PFSK-1 (cell line): ENCODE measurements at regions not wholly inside any gene's neighbourhood (a gene's known extent, or its start where the extent isn't known, plus 50 kb on each side); places are given as distances from the start of the nearest gene placed in this dataset.

Source experiments
- POLR2AphosphoS5 ChIP-seq: IDR thresholded peaks from 2 replicates; pipeline ENCODE4 v1.6.1; 2012; ENCODE audit warnings: low read depth, mild to moderate bottlenecking, control low read depth, low read length, moderate library complexity
- SIN3A ChIP-seq: IDR thresholded peaks from 2 replicates; pipeline ENCODE4 v1.6.1; 2012; ENCODE audit warnings: mild to moderate bottlenecking, low read length, moderate library complexity, borderline replicate concordance; ENCODE audit not compliant: insufficient read depth

DNA sequence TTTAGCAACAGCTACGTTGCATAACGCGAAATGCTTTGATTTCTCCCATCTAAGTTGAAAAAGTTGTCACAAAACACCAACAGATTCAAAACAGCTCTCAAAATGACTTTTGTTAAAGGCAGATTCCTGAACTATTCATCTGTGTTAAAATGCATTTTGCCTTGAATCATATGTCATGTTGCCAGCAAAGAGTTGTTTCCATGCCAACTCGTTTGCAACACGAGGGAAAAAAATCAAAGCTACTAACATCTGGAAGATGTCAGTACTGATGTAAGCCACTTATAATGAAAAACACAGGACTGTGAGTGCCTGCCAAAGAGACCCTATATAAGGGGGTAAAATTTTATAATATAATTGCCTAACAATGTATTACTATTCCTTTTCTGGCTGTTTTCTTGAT, 182.7 kb upstream of the PTBP2 start:
- TF ChIP-seq POLR2AphosphoS5 (no peak), SIN3A (no peak)
